GM12878 (cell line): ENCODE measurements at regions not wholly inside any gene's neighbourhood (a gene's known extent, or its start where the extent isn't known, plus 50 kb on each side); places are given as distances from the start of the nearest gene placed in this dataset.

Experiments
- ATAC-seq: fragments of 200-7000 bp; cut with Tn5 transposase; 3 replicates; pipeline ENCODE4 v1.9.1; 2020; ENCODE audit warnings: mild to moderate bottlenecking, moderate library complexity
- BruUV-seq: library from RNA; stranded (reverse); fragments of 400-500 nt; replicated peaks from 2 replicates; lab custom pipeline; 2021; lab: Mats Ljungman, UMichigan
- CTCF ChIA-PET: fragments of 300-600 bp; sonication (Branson Sonifier 250); formaldehyde crosslinking; extraction: SDS; loops from one replicate; lab custom pipeline; 2021; ENCODE audit warnings: inconsistent platforms; lab: Yijun Ruan, JAX
- POLR2A ChIA-PET: fragments of 350-600 bp; formaldehyde crosslinking; extraction: SDS; loops from one replicate; lab custom pipeline; 2021; ENCODE audit warnings: inconsistent platforms; lab: Charles Lee
- RAD21 ChIA-PET: fragments of 300-600 bp; sonication (Branson Sonifier 250); formaldehyde crosslinking; loops from one replicate; lab custom pipeline; 2023; ENCODE audit warnings: antibody characterized with exemption; ENCODE audit not compliant: unreplicated experiment; lab: Charles Lee
- SMC1A ChIA-PET: fragments of 300-600 bp; sonication (Branson Sonifier 250); formaldehyde crosslinking; loops from one replicate; lab custom pipeline; 2023; ENCODE audit not compliant: unreplicated experiment, uncharacterized antibody; lab: Charles Lee
- DNase-seq: peaks from one replicate; pipeline ENCODE4 v3.0.0-alpha.2; 2011; ENCODE audit warnings: low read depth, low spot score
- FAIRE-seq: peaks from 3 replicates; lab custom pipeline; 2011; peaks lifted over from hg19 to GRCh38; lab: Jason Lieb, UNC
- H2AFZ ChIP-seq: 2 replicates; pipeline ENCODE4 v1.6.0; 2011; ENCODE audit warnings: low read depth, low read length, control low read depth; ENCODE audit not compliant: control insufficient read depth
- H3K27ac ChIP-seq: 2 replicates; pipeline ENCODE4 v1.5.1; 2011; ENCODE audit warnings: control low read depth; ENCODE audit not compliant: control insufficient read depth, insufficient read depth
- H3K27me3 ChIP-seq, 2 experiments: replicated peaks in 1 of 2; 2 replicates each; pipeline versions ENCODE4 v1.6.0 to v1.6.1; 2011; ENCODE audit warnings: low read length in 1 of 2; ENCODE audit not compliant: control insufficient read depth in 2 of 2, insufficient read depth in 2 of 2
- H3K36me3 ChIP-seq, 2 experiments: 2 replicates each; pipeline ENCODE4 v1.5.1; 2011; ENCODE audit warnings: low read length in 1 of 2; ENCODE audit not compliant: control insufficient read depth in 2 of 2, insufficient read depth in 2 of 2
- H3K4me1 ChIP-seq: 2 replicates; pipeline ENCODE4 v1.6.1; 2011; ENCODE audit warnings: mild to moderate bottlenecking, low read length, moderate library complexity, mixed read lengths; ENCODE audit not compliant: control insufficient read depth, insufficient read depth
- H3K4me2 ChIP-seq: 2 replicates; pipeline ENCODE4 v1.6.0; 2011; ENCODE audit warnings: control low read depth; ENCODE audit not compliant: control insufficient read depth, insufficient read depth
- H3K4me3 ChIP-seq: fragments of 200-600 bp; sonication (generic); 2 replicates; pipeline ENCODE4 v1.5.1; 2016
- H3K79me2 ChIP-seq: 2 replicates; pipeline ENCODE4 v1.6.0; 2011; ENCODE audit warnings: low read length; ENCODE audit not compliant: control insufficient read depth, insufficient read depth
- H3K9ac ChIP-seq: 2 replicates; pipeline ENCODE4 v1.8.0; 2011; ENCODE audit warnings: low read length, control low read depth, mixed read lengths; ENCODE audit not compliant: control insufficient read depth, insufficient read depth
- H3K9me3 ChIP-seq: replicated peaks from 3 replicates; pipeline ENCODE4 v1.5.1; 2011; ENCODE audit warnings: mild to moderate bottlenecking, low read length; ENCODE audit not compliant: control insufficient read depth, insufficient read depth
- H4K20me1 ChIP-seq: 2 replicates; pipeline ENCODE4 v1.6.0; 2011; ENCODE audit not compliant: control insufficient read depth, insufficient read depth
- BACH1 ChIP-seq: fragments of 450-650 bp; IDR thresholded peaks from 2 replicates; pipeline ENCODE4 v1.6.1; 2017; ENCODE audit warnings: mild to moderate bottlenecking, borderline replicate concordance
- CHD2 ChIP-seq: IDR thresholded peaks from 2 replicates; pipeline ENCODE4 v1.6.1; 2011; ENCODE audit warnings: low read depth, low read length, improper control_type of control experiment, borderline replicate concordance
- HDGF ChIP-seq: fragments of 450-650 bp; IDR thresholded peaks from 2 replicates; pipeline ENCODE4 v1.6.1; 2016; ENCODE audit warnings: antibody characterized with exemption
- IKZF2 ChIP-seq, 2 experiments: fragments of 450-650 bp; IDR thresholded peaks; 2 replicates each; pipeline ENCODE4 v1.6.1; 2017; ENCODE audit warnings: mild to moderate bottlenecking in 2 of 2, moderate library complexity in 2 of 2
- MYC ChIP-seq: IDR thresholded peaks from 2 replicates; pipeline ENCODE4 v1.6.1; 2011; ENCODE audit warnings: mild to moderate bottlenecking, low read length, moderate library complexity, inconsistent platforms; ENCODE audit not compliant: insufficient read depth, insufficient replicate concordance, insufficient read length, severe bottlenecking
- SREBF2 ChIP-seq: IDR thresholded peaks from 2 replicates; pipeline ENCODE4 v1.6.1; 2012; ENCODE audit warnings: mild to moderate bottlenecking, low read length
- SUZ12 ChIP-seq: fragments of 200-600 bp; sonication (generic); IDR thresholded peaks from one replicate; pipeline ENCODE4 v1.6.1; 2018; ENCODE audit warnings: antibody characterized with exemption, mild to moderate bottlenecking; ENCODE audit not compliant: unreplicated experiment
- TCF3 ChIP-seq: IDR thresholded peaks from 2 replicates; pipeline ENCODE4 v1.6.1; 2012; ENCODE audit warnings: low read depth, mild to moderate bottlenecking, low read length, borderline replicate concordance; ENCODE audit not compliant: insufficient read depth
- WGBS: methylation state at CpG from one replicate; pipeline ENCODE4 v1.1.6; 2016; ENCODE audit warnings: low lambda C conversion rate; ENCODE audit not compliant: insufficient replicate concordance, insufficient coverage; ENCODE audit errors: missing lambda C conversion rate; 5-methylcytosine and 5-hydroxymethylcytosine counted together
- in situ Hi-C: fragments of 300-500 bp; cut with MboI; formaldehyde crosslinking; loops from 9 replicates; pipeline ENCODE4 v1.14.3; 2018; ENCODE audit warnings: mixed read lengths
- intact Hi-C: fragments of 100-400 bp; cut with micrococcal nuclease; formaldehyde crosslinking; loops from one replicate; pipeline ENCODE4 v1.14.2; 2022; ENCODE audit not compliant: unreplicated experiment
- TF ChIP-seq, protein P1 (sequence below): IDR thresholded peaks from 2 replicates; pipeline ENCODE4 v1.6.1; 2011; ENCODE audit warnings: low read depth, low read length, improper control_type of control experiment, borderline replicate concordance
- TF ChIP-seq, protein P2 (sequence below): fragments of 450-650 bp; IDR thresholded peaks from 2 replicates; pipeline ENCODE4 v1.6.1; 2014; ENCODE audit warnings: mild to moderate bottlenecking

DNA sequence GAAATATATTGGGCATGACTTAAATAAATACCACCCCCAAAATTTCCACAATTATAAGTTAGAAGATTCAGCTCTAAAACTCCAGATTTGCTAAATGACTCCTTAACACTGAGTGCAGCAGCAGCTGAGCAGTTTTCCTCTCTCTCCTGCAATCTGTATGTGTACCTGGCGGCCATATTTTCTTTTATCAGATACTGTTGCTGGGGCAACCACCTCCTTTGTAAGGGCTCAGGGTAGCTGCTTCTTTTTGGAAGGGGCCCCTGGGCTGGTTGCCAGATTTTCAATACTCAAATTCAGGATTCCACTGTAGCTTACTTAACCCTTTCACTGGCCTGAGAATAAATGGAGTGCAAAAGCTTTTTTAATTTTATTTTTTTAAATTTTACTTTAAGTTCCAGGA lies 197.0 kb downstream of the TAF11L14 start:
- H3K4me3 ChIP-seq, result no peak overlapping the region
- RAD21 ChIA-PET, result no interaction called here
- no peaks in the 10 kb centered on the region for H3K27me3 ChIP-seq
- ATAC-seq, result no peak
- no peaks in the 10 kb centered on the region for H3K9me3 ChIP-seq
- no peaks in the 10 kb centered on the region for H3K4me1 ChIP-seq
- no peaks in the 10 kb centered on the region for H3K79me2 ChIP-seq
- SMC1A ChIA-PET, result no interaction called here
- H3K36me3 ChIP-seq, result no peaks in the 10 kb centered on the region
- no peak overlapping the region for H3K4me2 ChIP-seq
- DNase-seq, result no peak
- CTCF ChIA-PET, result interaction anchor here (0.6 kb wide), 1 partner anchor 322 kb away, joined by 3 read pairs; no protein-coding TSS in a partner anchor
- H2AFZ ChIP-seq, result no peak overlapping the region
- no peak for TF ChIP-seq BACH1
- no peak for TF ChIP-seq MYC
- TF ChIP-seq TCF3, result no peak
- TF ChIP-seq HDGF, result no peak
- no peak for TF ChIP-seq SUZ12
- no peak for TF ChIP-seq CHD2
- TF ChIP-seq, protein P1, sequence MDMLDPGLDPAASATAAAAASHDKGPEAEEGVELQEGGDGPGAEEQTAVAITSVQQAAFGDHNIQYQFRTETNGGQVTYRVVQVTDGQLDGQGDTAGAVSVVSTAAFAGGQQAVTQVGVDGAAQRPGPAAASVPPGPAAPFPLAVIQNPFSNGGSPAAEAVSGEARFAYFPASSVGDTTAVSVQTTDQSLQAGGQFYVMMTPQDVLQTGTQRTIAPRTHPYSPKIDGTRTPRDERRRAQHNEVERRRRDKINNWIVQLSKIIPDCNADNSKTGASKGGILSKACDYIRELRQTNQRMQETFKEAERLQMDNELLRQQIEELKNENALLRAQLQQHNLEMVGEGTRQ, result no peak
- no peak for TF ChIP-seq IKZF2 (IDR thresholded peaks at IDR 0.05)
- TF ChIP-seq, protein P2, sequence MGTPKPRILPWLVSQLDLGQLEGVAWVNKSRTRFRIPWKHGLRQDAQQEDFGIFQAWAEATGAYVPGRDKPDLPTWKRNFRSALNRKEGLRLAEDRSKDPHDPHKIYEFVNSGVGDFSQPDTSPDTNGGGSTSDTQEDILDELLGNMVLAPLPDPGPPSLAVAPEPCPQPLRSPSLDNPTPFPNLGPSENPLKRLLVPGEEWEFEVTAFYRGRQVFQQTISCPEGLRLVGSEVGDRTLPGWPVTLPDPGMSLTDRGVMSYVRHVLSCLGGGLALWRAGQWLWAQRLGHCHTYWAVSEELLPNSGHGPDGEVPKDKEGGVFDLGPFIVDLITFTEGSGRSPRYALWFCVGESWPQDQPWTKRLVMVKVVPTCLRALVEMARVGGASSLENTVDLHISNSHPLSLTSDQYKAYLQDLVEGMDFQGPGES, result no peak
- no peak for TF ChIP-seq SREBF2
- no peaks in the 10 kb centered on the region for H4K20me1 ChIP-seq
- FAIRE-seq, result no peak
- no TSS peak for BruUV-seq
- POLR2A ChIA-PET, result no interaction called here
- 0% methylated on average over 1 of the region's 1 CpG for WGBS
- no peak overlapping the region for H3K27ac ChIP-seq
- H3K9ac ChIP-seq, result no peak overlapping the region
- in situ Hi-C loops, result no loop called here
- intact Hi-C loops, result no loop called here
